Aorta (tissue), 5 donors: ENCODE measurements at regions not wholly inside any gene's neighbourhood (a gene's known extent, or its start where the extent isn't known, plus 50 kb on each side); places are given as distances from the start of the nearest gene placed in this dataset.

Experiments
- ATAC-seq: fragments of 200-7000 bp; cut with Tn5 transposase; one replicate; pipeline ENCODE4 v1.9.1; 2022; ENCODE audit warnings: moderate library complexity; ENCODE audit not compliant: low FRiP score
- DNase-seq, 2 donors: peaks; one replicate each; pipeline ENCODE4 v3.0.0-alpha.2; 2020
- H3K27ac ChIP-seq, 2 donors: one replicate each; pipeline ENCODE4 v1.5.1; 2013; ENCODE audit warnings: low read length in 2 of 2, mild to moderate bottlenecking in 2 of 2, moderate library complexity in 2 of 2, control low read depth in 1 of 2, inconsistent platforms in 1 of 2, low read depth in 1 of 2
- H3K27me3 ChIP-seq, 2 donors: one replicate each; pipeline ENCODE4 v1.6.1; 2013; ENCODE audit warnings: control low read depth in 1 of 2, low read length in 1 of 2, mild to moderate bottlenecking in 1 of 2, moderate library complexity in 1 of 2; ENCODE audit not compliant: insufficient read depth in 2 of 2, control insufficient read depth in 1 of 2
- H3K36me3 ChIP-seq, 2 donors: one replicate each; pipeline ENCODE4 v1.6.1; 2013; ENCODE audit warnings: control low read depth in 1 of 2, low read length in 1 of 2, mild to moderate bottlenecking in 1 of 2; ENCODE audit not compliant: insufficient read depth in 2 of 2, control insufficient read depth in 1 of 2
- H3K4me1 ChIP-seq, 2 donors: one replicate each; pipeline ENCODE4 v1.6.1; 2013; ENCODE audit warnings: low read length in 2 of 2, control low read depth in 1 of 2, mild to moderate bottlenecking in 1 of 2, moderate library complexity in 1 of 2; ENCODE audit not compliant: insufficient read depth in 2 of 2, control insufficient read depth in 1 of 2
- H3K4me3 ChIP-seq, 2 donors: one replicate each; pipeline ENCODE4 v1.5.1; 2013; ENCODE audit warnings: low read length in 2 of 2, control low read depth in 1 of 2, mild to moderate bottlenecking in 1 of 2
- H3K9me3 ChIP-seq: one replicate; pipeline ENCODE4 v1.6.1; 2013; ENCODE audit warnings: mild to moderate bottlenecking, low read length; ENCODE audit not compliant: control insufficient read depth
- WGBS, 2 donors: extraction: QIAGEN DNeasy Blood & Tissue Kit; methylation state at CpG; one replicate each; pipeline ENCODE4 v1.1.7; 2013; 5-methylcytosine and 5-hydroxymethylcytosine counted together
- intact Hi-C, 2 donors: fragments of 100-400 bp; cut with DNase I; formaldehyde crosslinking; loops; one replicate each; pipeline versions ENCODE4 v1.14.2 to v1.15.0; 2022
- donor health status: healthy with polysubstance abuse.
- donor health status: Bipolar disorder and iron deficiency.
- donor health status: DM: no; HTN: no; CAD: no.
- donor health status: DM: no; HTN: no; CAD: no.
- donor health status: DM: yes; HTN: yes; CAD: no.

- H3K4me1 ChIP-seq = no peaks in the 10 kb centered on the region
- WGBS, 2 donors = 32 to 39% methylated on average over 2 of the region's 2 CpGs
- ATAC-seq (no peak), DNase-seq (no peak)
- no peak overlapping the region for H3K27ac ChIP-seq
- no peaks in the 10 kb centered on the region for H3K36me3 ChIP-seq
- no peak overlapping the region for H3K4me3 ChIP-seq
- H3K27me3 ChIP-seq = no peaks in the 10 kb centered on the region
- H3K9me3 ChIP-seq = no peaks in the 10 kb centered on the region
- intact Hi-C loops = no loop called here
Measured at GRCh38 chr2:153227981-153228380, 250.6 kb downstream of the RPRM start.

- ATAC-seq = no peak
- Histone ChIP-seq H3K27me3 (no peaks in the 10 kb centered on the region), H3K36me3 (no peaks in the 10 kb centered on the region), H3K9me3 (peaks cover 3% of the 10 kb centered on the region), H3K4me1 (no peaks in the 10 kb centered on the region), H3K4me3 (no peak overlapping the region), H3K27ac (no peak overlapping the region)
- intact Hi-C loops = no loop called here
- DNase-seq = no peak
- 92 to 94% methylated on average over 27 of the region's 27 CpGs for WGBS, 2 donors
Measured at GRCh38 chr2:153222231-153223165, 256.1 kb downstream of the RPRM start.

GRCh38 chr2:153221506-153221905, 257.1 kb downstream of the RPRM start:
- Histone ChIP-seq H3K4me3 (no peak overlapping the region), H3K27ac (no peak overlapping the region), H3K36me3 (no peaks in the 10 kb centered on the region), H3K27me3 (no peaks in the 10 kb centered on the region), H3K9me3 (peaks cover 3% of the 10 kb centered on the region), H3K4me1 (no peaks in the 10 kb centered on the region)
- intact Hi-C loops = no loop called here
- 92 to 97% methylated on average over 11 of the region's 11 CpGs for WGBS, 2 donors
- ATAC-seq (peak; percentile 48), DNase-seq (no peak)

GRCh38 chr2:153221087-153221486, 257.5 kb downstream of the RPRM start:
- intact Hi-C loops = no loop called here
- Histone ChIP-seq H3K9me3 (peaks cover 3% of the 10 kb centered on the region), H3K36me3 (no peaks in the 10 kb centered on the region), H3K4me1 (no peaks in the 10 kb centered on the region), H3K27me3 (no peaks in the 10 kb centered on the region), H3K4me3 (no peak overlapping the region), H3K27ac (no peak overlapping the region)
- WGBS, 2 donors = 83 to 88% methylated on average over 9 of the region's 9 CpGs
- DNase-seq (no peak), ATAC-seq (no peak)

GRCh38 chr2:153218851-153219250, 259.7 kb downstream of the RPRM start:
- intact Hi-C loops = no loop called here
- H3K36me3 ChIP-seq = no peaks in the 10 kb centered on the region
- H3K4me3 ChIP-seq = no peak overlapping the region
- no peaks in the 10 kb centered on the region for H3K4me1 ChIP-seq
- H3K27me3 ChIP-seq = no peaks in the 10 kb centered on the region
- peaks cover 3% of the 10 kb centered on the region for H3K9me3 ChIP-seq
- no peak overlapping the region for H3K27ac ChIP-seq
- ATAC-seq = no peak
- no peak for DNase-seq

GRCh38 chr2:153214337-153214736, 264.2 kb downstream of the RPRM start:
- DNase-seq = no peak
- 60 to 83% methylated on average over 1 of the region's 1 CpG for WGBS, 2 donors

GRCh38 chr2:153213022-153213421, 265.5 kb downstream of the RPRM start:
- no peaks in the 10 kb centered on the region for H3K36me3 ChIP-seq
- H3K27ac ChIP-seq = no peak overlapping the region
- ATAC-seq = no peak
- no peaks in the 10 kb centered on the region for H3K27me3 ChIP-seq
- intact Hi-C loops = no loop called here
- no peaks in the 10 kb centered on the region for H3K9me3 ChIP-seq
- WGBS, 2 donors = 76 to 81% methylated on average over 1 of the region's 1 CpG
- H3K4me3 ChIP-seq = no peak overlapping the region
- H3K4me1 ChIP-seq = no peaks in the 10 kb centered on the region
- DNase-seq = no peak

More at GRCh38 chr2:153214337-153214736, 264.2 kb downstream of the RPRM start:
- Histone ChIP-seq H3K27me3 (no peaks in the 10 kb centered on the region), H3K27ac (no peak overlapping the region), H3K4me3 (no peak overlapping the region), H3K4me1 (no peaks in the 10 kb centered on the region), H3K36me3 (no peaks in the 10 kb centered on the region), H3K9me3 (no peaks in the 10 kb centered on the region)
- intact Hi-C loops = no loop called here
- no peak for ATAC-seq

- peaks cover 3% of the 10 kb centered on the region for H3K9me3 ChIP-seq
- H3K4me3 ChIP-seq = no peak overlapping the region
- H3K27me3 ChIP-seq = no peaks in the 10 kb centered on the region
- no peaks in the 10 kb centered on the region for H3K36me3 ChIP-seq
- no peak overlapping the region for H3K27ac ChIP-seq
- intact Hi-C loops = no loop called here
- no peaks in the 10 kb centered on the region for H3K4me1 ChIP-seq
- ATAC-seq (no peak), DNase-seq (peak in 1 of 2 donors; percentile 44)
- 75% methylated on average over 11 of the region's 11 CpGs for WGBS, 2 donors
Measured at GRCh38 chr2:153197402-153198386, 280.9 kb downstream of the RPRM start.
